H1 (cell line): ENCODE measurements at regions not wholly inside any gene's neighbourhood (a gene's known extent, or its start where the extent isn't known, plus 50 kb on each side); places are given as distances from the start of the nearest gene placed in this dataset.

Experiments used
- CTCF ChIA-PET: fragments of 300-600 bp; sonication (Branson Sonifier 250); formaldehyde crosslinking; loops from one replicate; lab custom pipeline; 2021; ENCODE audit not compliant: partially characterized antibody; lab: Charles Lee
- POLR2A ChIA-PET: fragments of 300-600 bp; sonication (Branson Sonifier 250); formaldehyde crosslinking; loops from one replicate; lab custom pipeline; 2021; ENCODE audit warnings: inconsistent platforms; ENCODE audit not compliant: partially characterized antibody; lab: Charles Lee
- DNase-seq, 2 experiments: peaks; one replicate each; pipeline versions ENCODE4 v3.0.0 to v3.0.0-alpha.2; 2010 to 2022; ENCODE audit warnings: low spot score in 2 of 2, low read depth in 1 of 2, mixed read lengths in 1 of 2
- FAIRE-seq: peaks from 2 replicates; lab custom pipeline; 2011; peaks lifted over from hg19 to GRCh38; lab: Jason Lieb, UNC
- H2AFZ ChIP-seq: 2 replicates; pipeline ENCODE4 v1.8.1; 2012; ENCODE audit warnings: low read length, inconsistent platforms
- H2AK5ac ChIP-seq: 2 replicates; pipeline ENCODE4 v1.6.1; 2013; ENCODE audit warnings: low read depth, low read length
- H2BK120ac ChIP-seq: replicated peaks from 2 replicates; pipeline ENCODE3; 2013; ENCODE audit warnings: low read depth, low read length, inconsistent platforms
- H2BK12ac ChIP-seq: 2 replicates; pipeline ENCODE4 v1.6.1; 2013; ENCODE audit warnings: low read depth, low read length
- H2BK15ac ChIP-seq: 2 replicates; pipeline ENCODE4 v1.6.1; 2013; ENCODE audit warnings: low read length
- H2BK20ac ChIP-seq: 2 replicates; pipeline ENCODE4 v1.6.1; 2013; ENCODE audit warnings: low read length
- H2BK5ac ChIP-seq: 2 replicates; pipeline ENCODE4 v1.6.1; 2013; ENCODE audit warnings: low read depth, low read length
- H3K14ac ChIP-seq: 2 replicates; pipeline ENCODE4 v1.6.1; 2013; ENCODE audit warnings: inconsistent platforms; ENCODE audit not compliant: insufficient read length
- H3K18ac ChIP-seq: 2 replicates; pipeline ENCODE4 v1.6.1; 2013; ENCODE audit warnings: low read length; ENCODE audit errors: extremely low read depth
- H3K23ac ChIP-seq: 2 replicates; pipeline ENCODE4 v1.6.1; 2013; ENCODE audit warnings: inconsistent platforms; ENCODE audit not compliant: insufficient read length
- H3K23me2 ChIP-seq: 2 replicates; pipeline ENCODE4 v1.6.1; 2013; ENCODE audit warnings: low read depth, low read length
- H3K27ac ChIP-seq: 2 replicates; pipeline ENCODE4 v1.6.1; 2011; ENCODE audit warnings: low read depth, low read length, inconsistent platforms
- H3K27me3 ChIP-seq, 4 experiments: replicated peaks in 1 of 4; 1 replicate in 1 of 4; 2 replicates in 3 of 4; pipeline versions ENCODE4 v1.6.1 to v1.8.1; 2011 to 2013; ENCODE audit warnings: low read length in 3 of 4, mild to moderate bottlenecking in 3 of 4, inconsistent platforms in 2 of 4, mixed read lengths in 2 of 4, moderate library complexity in 1 of 4; ENCODE audit not compliant: control insufficient read depth in 3 of 4, insufficient read depth in 3 of 4; ENCODE audit errors: extremely low read depth in 1 of 4
- H3K36me3 ChIP-seq, 4 experiments: 2 replicates each; pipeline versions ENCODE4 v1.6.1 to v1.8.1; 2011 to 2013; ENCODE audit warnings: mild to moderate bottlenecking in 4 of 4, low read length in 3 of 4, moderate library complexity in 2 of 4, control low read depth in 1 of 4, inconsistent platforms in 1 of 4; ENCODE audit not compliant: insufficient read depth in 4 of 4, control insufficient read depth in 2 of 4
- H3K4ac ChIP-seq: replicated peaks from 2 replicates; pipeline ENCODE3; 2013; ENCODE audit warnings: low read length, low read depth, mixed read lengths, inconsistent platforms; ENCODE audit not compliant: insufficient read length
- H3K4me1 ChIP-seq, 4 experiments: replicated peaks in 1 of 4; 1 replicate in 1 of 4; 2 replicates in 3 of 4; pipeline versions ENCODE4 v1.6.1 to v1.8.1; 2011 to 2013; ENCODE audit warnings: low read length in 3 of 4, inconsistent platforms in 2 of 4, mixed read lengths in 1 of 4; ENCODE audit not compliant: insufficient read depth in 4 of 4, control insufficient read depth in 3 of 4
- H3K4me2 ChIP-seq, 2 experiments: 2 replicates each; pipeline versions ENCODE4 v1.6.1 to v1.8.1; 2011 to 2013; ENCODE audit warnings: low read depth in 2 of 2, low read length in 2 of 2, control low read depth in 1 of 2, inconsistent platforms in 1 of 2, mild to moderate bottlenecking in 1 of 2; ENCODE audit not compliant: insufficient read depth in 1 of 2
- H3K4me3 ChIP-seq, 4 experiments: fragments of 200-600, 300-600 bp in 1 of 4; sonication (generic), shearing (Covaris generic), sonication (Bioruptor Twin) in 1 of 4; 2 replicates each; pipeline versions ENCODE4 v1.5.1 to v1.8.1; 2011 to 2016; ENCODE audit warnings: low read length in 4 of 4, low read depth in 3 of 4, control low read depth in 2 of 4, inconsistent platforms in 2 of 4, mild to moderate bottlenecking in 2 of 4, mixed read lengths in 1 of 4, moderate library complexity in 1 of 4; ENCODE audit not compliant: insufficient read depth in 2 of 4; ENCODE audit errors: extremely low read depth in 1 of 4
- H3K56ac ChIP-seq: replicated peaks from 2 replicates; pipeline ENCODE3; 2013; ENCODE audit warnings: low read depth, mild to moderate bottlenecking, mixed read lengths, low read length, inconsistent platforms; ENCODE audit not compliant: insufficient read length
- H3K79me1 ChIP-seq: 2 replicates; pipeline ENCODE4 v1.6.1; 2013; ENCODE audit warnings: low read depth, low read length, control low read depth
- H3K79me2 ChIP-seq, 2 experiments: 2 replicates each; pipeline versions ENCODE4 v1.6.1 to v1.8.1; 2012 to 2013; ENCODE audit warnings: low read length in 2 of 2, mild to moderate bottlenecking in 2 of 2, inconsistent platforms in 1 of 2; ENCODE audit not compliant: insufficient read depth in 2 of 2, control insufficient read depth in 1 of 2
- H3K9ac ChIP-seq, 4 experiments: replicated peaks in 1 of 4; 1 replicate in 1 of 4; 2 replicates in 3 of 4; pipeline versions ENCODE4 v1.6.1 to v1.8.1; 2011 to 2013; ENCODE audit warnings: low read depth in 3 of 4, low read length in 3 of 4, control low read depth in 2 of 4, mild to moderate bottlenecking in 2 of 4, moderate library complexity in 2 of 4, inconsistent platforms in 1 of 4; ENCODE audit errors: extremely low read depth in 1 of 4
- H3K9me3 ChIP-seq, 2 experiments: 2 replicates each; pipeline versions ENCODE4 v1.6.1 to v1.8.1; 2012 to 2013; ENCODE audit warnings: mild to moderate bottlenecking in 2 of 2, moderate library complexity in 2 of 2, control low read depth in 1 of 2, inconsistent platforms in 1 of 2, low read depth in 1 of 2, low read length in 1 of 2, mixed read lengths in 1 of 2; ENCODE audit not compliant: insufficient read depth in 2 of 2
- H4K20me1 ChIP-seq, 2 experiments: replicated peaks in 1 of 2; 2 replicates each; pipeline versions ENCODE3 to v1.8.1; 2011 to 2013; ENCODE audit warnings: inconsistent platforms in 2 of 2, low read length in 2 of 2, mild to moderate bottlenecking in 1 of 2; ENCODE audit not compliant: insufficient read depth in 2 of 2, control insufficient read depth in 1 of 2
- H4K5ac ChIP-seq: 2 replicates; pipeline ENCODE4 v1.6.1; 2013; ENCODE audit warnings: low read length, low read depth, mixed read lengths, inconsistent platforms; ENCODE audit not compliant: insufficient read length
- H4K8ac ChIP-seq: 2 replicates; pipeline ENCODE4 v1.8.0; 2013; ENCODE audit warnings: mild to moderate bottlenecking, moderate library complexity, low read length, inconsistent platforms; ENCODE audit not compliant: insufficient read depth; ENCODE audit errors: extremely low read depth
- H4K91ac ChIP-seq: replicated peaks from 2 replicates; pipeline ENCODE3; 2013; ENCODE audit warnings: low read length, mixed read lengths, inconsistent platforms; ENCODE audit not compliant: insufficient read length
- NRF1 ChIP-seq: IDR thresholded peaks from 2 replicates; pipeline ENCODE4 v1.6.1; 2011; ENCODE audit warnings: mild to moderate bottlenecking, low read depth, low read length, improper control_type of control experiment
- POU5F1 ChIP-seq: IDR thresholded peaks from 2 replicates; pipeline ENCODE4 v1.6.1; 2011; ENCODE audit warnings: low read depth, mild to moderate bottlenecking, low read length, moderate library complexity
- RFX5 ChIP-seq: IDR thresholded peaks from 2 replicates; pipeline ENCODE4 v1.6.1; 2011; ENCODE audit warnings: low read depth, low read length, improper control_type of control experiment, borderline replicate concordance
- SP4 ChIP-seq: IDR thresholded peaks from 2 replicates; pipeline ENCODE4 v1.6.1; 2012; ENCODE audit warnings: low read length, inconsistent platforms
- TAF1 ChIP-seq: IDR thresholded peaks from 2 replicates; pipeline ENCODE4 v1.6.1; 2011; ENCODE audit warnings: mild to moderate bottlenecking, low read depth, low read length
- TCF12 ChIP-seq: IDR thresholded peaks from 2 replicates; pipeline ENCODE4 v1.6.1; 2011; ENCODE audit warnings: low read depth, mild to moderate bottlenecking, low read length
- YY1 ChIP-seq: IDR thresholded peaks from 2 replicates; pipeline ENCODE4 v1.6.1; 2011; ENCODE audit warnings: low read depth, mild to moderate bottlenecking, low read length
- WGBS, 2 experiments: shearing (Covaris generic) in 1 of 2; methylation state at CpG; one replicate each; pipeline versions ENCODE4 v1.1.6 to v1.1.7; 2013 to 2015; ENCODE audit warnings: low lambda C conversion rate in 2 of 2, mixed read lengths in 2 of 2, inconsistent platforms in 1 of 2, low coverage in 1 of 2, missing lambda C conversion rate in 1 of 2; ENCODE audit not compliant: insufficient replicate concordance in 2 of 2, insufficient coverage in 1 of 2, insufficient read length in 1 of 2; ENCODE audit errors: extremely low coverage in 1 of 2, missing lambda C conversion rate in 1 of 2; 5-methylcytosine and 5-hydroxymethylcytosine counted together

GRCh38 chr6:22779062-22779461 lies 209.7 kb downstream of the HDGFL1 start:
- no peak overlapping the region for H3K27ac ChIP-seq
- POLR2A ChIA-PET = no interaction called here
- H3K4me3 ChIP-seq = no peak overlapping the region
- no peaks in the 10 kb centered on the region for H3K79me2 ChIP-seq
- no peak overlapping the region for H2AK5ac ChIP-seq
- H3K9me3 ChIP-seq = peaks cover 24 to 25% of the 10 kb centered on the region in 2 experiments
- no peak overlapping the region for H2BK20ac ChIP-seq
- CTCF ChIA-PET = no interaction called here
- no peaks in the 10 kb centered on the region for H3K36me3 ChIP-seq
- TF ChIP-seq TAF1 = no peak
- TF ChIP-seq TCF12 = no peak
- TF ChIP-seq SP4 = no peak
- TF ChIP-seq YY1 = no peak
- TF ChIP-seq NRF1 = no peak
- TF ChIP-seq POU5F1 = no peak
- no peak for TF ChIP-seq RFX5
- TF ChIP-seq, all 59 proteins: peak for 0
- H4K20me1 ChIP-seq = no peaks in the 10 kb centered on the region
- H2BK12ac ChIP-seq = no peak overlapping the region
- H3K4ac ChIP-seq = no peak overlapping the region
- H3K23ac ChIP-seq = no peak overlapping the region
- H3K9ac ChIP-seq = no peak overlapping the region
- DNase-seq = no peak
- no peak overlapping the region for H2AFZ ChIP-seq
- H4K5ac ChIP-seq = no peak overlapping the region
- no peak for FAIRE-seq
- no peak overlapping the region for H4K8ac ChIP-seq
- WGBS, 2 experiments = 83% methylated on average over 2 of the region's 2 CpGs; no CpG with 5 or more reads in 1 of the 2 experiments
- no peak overlapping the region for H2BK120ac ChIP-seq
- no peak overlapping the region for H3K4me2 ChIP-seq
- H3K79me1 ChIP-seq = no peaks in the 10 kb centered on the region
- H3K27me3 ChIP-seq = no peaks in the 10 kb centered on the region
- H4K91ac ChIP-seq = no peak overlapping the region
- no peak overlapping the region for H2BK5ac ChIP-seq
- H3K23me2 ChIP-seq = no peaks in the 10 kb centered on the region; the same call in 1 of the 2 replicates
- H2BK15ac ChIP-seq = no peak overlapping the region
- H3K56ac ChIP-seq = no peak overlapping the region
- no peak overlapping the region for H3K14ac ChIP-seq
- H3K4me1 ChIP-seq = no peaks in the 10 kb centered on the region
- no peak overlapping the region for H3K18ac ChIP-seq
